ENCODE measurements at regions not wholly inside any gene's neighbourhood (a gene's known extent, or its start where the extent isn't known, plus 50 kb on each side); places are given as distances from the start of the nearest gene placed in this dataset.

GRCh38 chr4:12636191-12636590 lies 847.9 kb downstream of the RAB28 start (continued):
- no peak for TF ChIP-seq REST (IDR thresholded peaks at IDR 0.05)
- TF ChIP-seq FOSL2 (IDR thresholded peaks at IDR 0.05), result no peak
- no peak for TF ChIP-seq FOSL2 (CRISPR knock-in tag; IDR thresholded peaks at IDR 0.05)

GRCh38 chr4:12635629-12636028 lies 848.5 kb downstream of the RAB28 start:
- FAIRE-seq, result no peak
- no peak for DNase-seq (ENCODE audit: low read depth in 1 of 2, low spot score in 1 of 2)
- Histone ChIP-seq H3K9me3 (no peaks in the 10 kb centered on the region), H3K27ac (no peak overlapping the region), H3K4me2 (no peak overlapping the region), H3K4me3 (no peak overlapping the region), H3K4me1 (no peaks in the 10 kb centered on the region)
- ChIA-PET CTCF (no interaction called here), POLR2A (no interaction called here)
- WGBS (ENCODE audit: missing lambda C conversion rate), result 4% methylated on average over 1 of the region's 1 CpG
- no peak for ATAC-seq
- TF ChIP-seq NPAS2 (CRISPR knock-in tag; IDR thresholded peaks at IDR 0.05; ENCODE audit: borderline replicate concordance), result no peak
- no peak for TF ChIP-seq FOXS1 (CRISPR knock-in tag; IDR thresholded peaks at IDR 0.05)
- no peak for TF ChIP-seq NR3C1 (IDR thresholded peaks at IDR 0.05)

- Histone ChIP-seq H3K9me3 (no peaks in the 10 kb centered on the region), H3K4me1 (no peaks in the 10 kb centered on the region), H3K4me3 (no peak overlapping the region), H3K4me2 (no peak overlapping the region), H3K27ac (no peak overlapping the region)
- ATAC-seq (peak; percentile 73 to 81; a peak in 5 of 6 replicates), DNase-seq (ENCODE audit: low read depth in 1 of 2, low spot score in 1 of 2) (peak; percentile 21 to 66), FAIRE-seq (no peak)
- TF ChIP-seq POLR2A (IDR thresholded peaks at IDR 0.05; ENCODE audit: low read length) (no peak), SMC3 (IDR thresholded peaks at IDR 0.05) (peak; percentile 52; the same call in 2 of the 3 replicates), NFE2L2 (conservative IDR thresholded peaks at IDR 0.05; ENCODE audit: low read length) (no peak), RAD21 (conservative IDR thresholded peaks at IDR 0.05 in 1 of 2, IDR thresholded peaks at IDR 0.05 in 1 of 2) (peak; percentile 74 to 82; a peak in 4 of 5 replicates), CTCF (IDR thresholded peaks at IDR 0.05) (peak; percentile 64)
- ChIA-PET CTCF (interaction anchor here (0.5 to 2.7 kb wide), 11 partner anchors 10 to 872 kb away, joined by 3 to 12 read pairs (median 3); no protein-coding TSS in a partner anchor), POLR2A (no interaction called here)
- WGBS (ENCODE audit: missing lambda C conversion rate), result 2% methylated on average over 15 of the region's 15 CpGs
Measured at GRCh38 chr4:12633053-12633651, 851.0 kb downstream of the RAB28 start.

- H3K4me3 ChIP-seq, result no peak overlapping the region
- ATAC-seq (no peak), DNase-seq (ENCODE audit: low read depth in 1 of 2, low spot score in 1 of 2) (no peak), FAIRE-seq (no peak)
- no peak overlapping the region for H3K27ac ChIP-seq
- no peaks in the 10 kb centered on the region for H3K4me1 ChIP-seq
- CTCF ChIA-PET, result no interaction called here
- 6% methylated on average over 6 of the region's 7 CpGs for WGBS (ENCODE audit: missing lambda C conversion rate)
- POLR2A ChIA-PET, result no interaction called here
- no peaks in the 10 kb centered on the region for H3K9me3 ChIP-seq
- H3K4me2 ChIP-seq, result no peak overlapping the region
- TF ChIP-seq SREBF2 (IDR thresholded peaks at IDR 0.05) (no peak), EP300 (IDR thresholded peaks at IDR 0.05) (no peak), ZSCAN20 (CRISPR knock-in tag; IDR thresholded peaks at IDR 0.05) (no peak), ZNF302 (CRISPR knock-in tag; IDR thresholded peaks at IDR 0.05) (no peak), RARB (CRISPR knock-in tag; IDR thresholded peaks at IDR 0.05) (no peak), ESRRA (IDR thresholded peaks at IDR 0.05; ENCODE audit: borderline replicate concordance, low read length) (no peak), E2F6 (IDR thresholded peaks at IDR 0.05; ENCODE audit: borderline replicate concordance, low read depth) (no peak), KDM5A (IDR thresholded peaks at IDR 0.05) (no peak), FOXS1 (CRISPR knock-in tag; IDR thresholded peaks at IDR 0.05) (no peak), KDM1A (IDR thresholded peaks at IDR 0.05; ENCODE audit: low read depth) (no peak), REST (IDR thresholded peaks at IDR 0.05) (no peak), JUN (IDR thresholded peaks at IDR 0.05) (no peak), MAZ (IDR thresholded peaks at IDR 0.05; ENCODE audit: borderline replicate concordance, low read depth, low read length) (no peak)
Measured at GRCh38 chr4:12615822-12616221, 868.3 kb downstream of the RAB28 start.
